ENCODE measurements at regions not wholly inside any gene's neighbourhood (a gene's known extent, or its start where the extent isn't known, plus 50 kb on each side); places are given as distances from the start of the nearest gene placed in this dataset.

DNA sequence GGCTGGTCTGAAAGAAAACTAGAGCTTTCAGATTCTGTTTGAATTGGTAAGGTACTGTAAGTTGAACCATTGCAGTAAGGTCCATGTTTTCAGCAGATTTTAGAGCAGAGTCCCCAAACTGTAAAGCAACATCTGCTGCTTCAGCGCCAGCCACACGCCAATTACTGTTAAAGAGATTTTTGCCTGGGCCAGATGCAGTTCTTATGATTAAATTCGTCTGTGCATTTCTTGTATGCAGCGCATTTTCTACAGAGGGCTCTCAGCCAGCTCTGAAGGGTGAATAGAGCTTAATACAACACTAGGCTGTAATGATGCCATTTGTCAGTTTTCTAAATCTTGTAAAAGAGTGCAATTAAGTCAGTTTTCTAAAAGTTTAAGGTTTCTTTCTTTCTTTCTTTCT lies 246.3 kb downstream of the COX7C start:
- TF ChIP-seq EZH2phosphoT487 (IDR thresholded peaks at IDR 0.05; ENCODE audit: borderline replicate concordance, low read length) = no peak
- TF ChIP-seq, protein P1, sequence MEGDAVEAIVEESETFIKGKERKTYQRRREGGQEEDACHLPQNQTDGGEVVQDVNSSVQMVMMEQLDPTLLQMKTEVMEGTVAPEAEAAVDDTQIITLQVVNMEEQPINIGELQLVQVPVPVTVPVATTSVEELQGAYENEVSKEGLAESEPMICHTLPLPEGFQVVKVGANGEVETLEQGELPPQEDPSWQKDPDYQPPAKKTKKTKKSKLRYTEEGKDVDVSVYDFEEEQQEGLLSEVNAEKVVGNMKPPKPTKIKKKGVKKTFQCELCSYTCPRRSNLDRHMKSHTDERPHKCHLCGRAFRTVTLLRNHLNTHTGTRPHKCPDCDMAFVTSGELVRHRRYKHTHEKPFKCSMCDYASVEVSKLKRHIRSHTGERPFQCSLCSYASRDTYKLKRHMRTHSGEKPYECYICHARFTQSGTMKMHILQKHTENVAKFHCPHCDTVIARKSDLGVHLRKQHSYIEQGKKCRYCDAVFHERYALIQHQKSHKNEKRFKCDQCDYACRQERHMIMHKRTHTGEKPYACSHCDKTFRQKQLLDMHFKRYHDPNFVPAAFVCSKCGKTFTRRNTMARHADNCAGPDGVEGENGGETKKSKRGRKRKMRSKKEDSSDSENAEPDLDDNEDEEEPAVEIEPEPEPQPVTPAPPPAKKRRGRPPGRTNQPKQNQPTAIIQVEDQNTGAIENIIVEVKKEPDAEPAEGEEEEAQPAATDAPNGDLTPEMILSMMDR (IDR thresholded peaks at IDR 0.05; ENCODE audit: low read depth, low read length, poor library complexity, severe bottlenecking) = no peak
- H3K4me2 ChIP-seq (ENCODE audit: low read length) = no peak overlapping the region

DNA sequence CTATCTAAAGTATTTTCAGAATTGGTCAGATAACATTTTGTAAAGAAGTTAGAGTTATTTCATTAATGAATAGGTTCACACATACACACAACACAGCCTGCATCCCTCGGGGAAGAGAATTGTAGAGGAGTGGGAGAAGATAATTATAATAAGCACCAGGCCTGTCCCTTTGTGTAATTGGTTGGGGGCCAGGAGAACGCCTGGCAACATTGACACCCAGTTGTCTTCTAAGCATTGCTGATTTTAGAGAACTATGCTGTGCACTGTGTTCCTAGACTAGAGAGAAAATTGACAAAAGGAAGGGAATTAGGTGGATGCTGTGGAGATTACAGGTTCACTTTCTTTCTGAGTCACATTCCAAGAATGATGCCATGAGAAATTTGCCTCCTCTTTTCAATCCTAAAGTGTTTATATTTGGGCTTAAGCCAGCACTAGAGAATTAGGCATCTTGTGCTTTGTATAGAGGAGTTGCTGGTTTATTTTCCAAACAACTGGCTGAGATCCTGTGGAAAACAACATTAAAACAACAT lies 247.6 kb downstream of the COX7C start:
- H3K4me1 ChIP-seq (ENCODE audit: control insufficient read depth, low read length) = 0 out of 2 replicates have a peak, but pooled peaks cover 3% of the 10 kb centered on the region
- no peak overlapping the region for H3K27ac ChIP-seq (ENCODE audit: low read depth, low read length)
- H3K4me3 ChIP-seq (ENCODE audit: low read length) = no peak overlapping the region
- H3K79me2 ChIP-seq (ENCODE audit: control insufficient read depth, low read length) = no peaks in the 10 kb centered on the region
- H3K9me2 ChIP-seq (replicated peaks; ENCODE audit: control insufficient read depth, low read length) = no peaks in the 10 kb centered on the region
- no peaks in the 10 kb centered on the region for H3F3A ChIP-seq (ENCODE audit: control insufficient read depth, insufficient read depth)
- TF ChIP-seq, protein P1 (IDR thresholded peaks at IDR 0.05; ENCODE audit: low read depth, low read length, poor library complexity, severe bottlenecking) = no peak
- no peak overlapping the region for H3K4me2 ChIP-seq (ENCODE audit: low read length)
- H3K36me3 ChIP-seq (ENCODE audit: control insufficient read depth, low read length) = no peaks in the 10 kb centered on the region
- H4K20me1 ChIP-seq (ENCODE audit: control insufficient read depth, insufficient read depth, low read depth, low read length) = no peaks in the 10 kb centered on the region
- H3K9me3 ChIP-seq (ENCODE audit: control insufficient read depth, insufficient read depth, low read length) = no peaks in the 10 kb centered on the region
- no peaks in the 10 kb centered on the region for H3K27me3 ChIP-seq (ENCODE audit: control insufficient read depth, low read length)

More for the DNA sequence above, 246.3 kb downstream of the COX7C start:
- H3K27me3 ChIP-seq (ENCODE audit: control insufficient read depth, low read length) = no peaks in the 10 kb centered on the region
- H4K20me1 ChIP-seq (ENCODE audit: control insufficient read depth, insufficient read depth, low read depth, low read length) = no peaks in the 10 kb centered on the region
- no peaks in the 10 kb centered on the region for H3K9me2 ChIP-seq (replicated peaks; ENCODE audit: control insufficient read depth, low read length)
- H3K4me1 ChIP-seq (ENCODE audit: control insufficient read depth, low read length) = 0 out of 2 replicates have a peak, but pooled peaks cover 3% of the 10 kb centered on the region
- no peak overlapping the region for H3K4me3 ChIP-seq (ENCODE audit: low read length)
- no peaks in the 10 kb centered on the region for H3F3A ChIP-seq (ENCODE audit: control insufficient read depth, insufficient read depth)
- no peak overlapping the region for H3K27ac ChIP-seq (ENCODE audit: low read depth, low read length)
- H3K9me3 ChIP-seq (ENCODE audit: control insufficient read depth, insufficient read depth, low read length) = no peaks in the 10 kb centered on the region
- H3K79me2 ChIP-seq (ENCODE audit: control insufficient read depth, low read length) = no peaks in the 10 kb centered on the region
- H3K36me3 ChIP-seq (ENCODE audit: control insufficient read depth, low read length) = no peaks in the 10 kb centered on the region

DNA sequence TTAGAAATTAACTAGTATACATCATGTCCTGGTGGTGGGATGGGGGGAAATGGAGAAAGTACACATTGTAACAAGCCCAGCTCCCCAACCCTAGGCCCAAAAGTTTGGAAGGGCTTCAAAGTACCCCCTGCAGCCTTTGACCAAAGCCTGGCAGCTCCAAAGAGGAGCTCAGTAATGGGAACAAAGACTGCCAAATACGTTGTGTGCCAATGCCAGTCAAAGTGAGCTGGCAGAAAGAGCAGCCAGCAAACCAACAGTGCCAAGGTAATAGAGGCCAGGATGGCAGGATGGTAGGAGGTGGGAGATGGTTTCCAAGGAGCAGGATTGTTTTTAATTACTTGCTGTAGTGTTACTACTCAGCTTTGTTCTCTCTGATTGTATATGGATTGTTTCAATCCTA lies 248.3 kb downstream of the COX7C start:
- TF ChIP-seq EZH2phosphoT487 (IDR thresholded peaks at IDR 0.05; ENCODE audit: borderline replicate concordance, low read length) = no peak
- TF ChIP-seq, protein P1 (IDR thresholded peaks at IDR 0.05; ENCODE audit: low read depth, low read length, poor library complexity, severe bottlenecking) = no peak
- H3K36me3 ChIP-seq (ENCODE audit: control insufficient read depth, low read length) = no peaks in the 10 kb centered on the region

More for the DNA sequence above, 248.3 kb downstream of the COX7C start:
- Histone ChIP-seq H3K27me3 (ENCODE audit: control insufficient read depth, low read length) (no peaks in the 10 kb centered on the region), H3F3A (ENCODE audit: control insufficient read depth, insufficient read depth) (no peaks in the 10 kb centered on the region), H3K4me1 (ENCODE audit: control insufficient read depth, low read length) (0 out of 2 replicates have a peak, but pooled peaks cover 3% of the 10 kb centered on the region), H3K4me2 (ENCODE audit: low read length) (no peak overlapping the region), H3K9me2 (replicated peaks; ENCODE audit: control insufficient read depth, low read length) (no peaks in the 10 kb centered on the region), H4K20me1 (ENCODE audit: control insufficient read depth, insufficient read depth, low read depth, low read length) (no peaks in the 10 kb centered on the region), H3K4me3 (ENCODE audit: low read length) (no peak overlapping the region), H3K79me2 (ENCODE audit: control insufficient read depth, low read length) (no peaks in the 10 kb centered on the region), H3K27ac (ENCODE audit: low read depth, low read length) (no peak overlapping the region), H3K9me3 (ENCODE audit: control insufficient read depth, insufficient read depth, low read length) (no peaks in the 10 kb centered on the region)
